ENCODE measurements at regions not wholly inside any gene's neighbourhood (a gene's known extent, or its start where the extent isn't known, plus 50 kb on each side); places are given as distances from the start of the nearest gene placed in this dataset.
"Not testable (repeated sequence)": the region's sequence is repeated elsewhere in the genome, so short reads cannot be mapped to it uniquely, and the experiment has no call there.

- no peak for DNase-seq (ENCODE audit: low read depth)
Measured at GRCh38 chr3:82509106-82509842, 747.8 kb upstream of the GBE1 start.

DNA sequence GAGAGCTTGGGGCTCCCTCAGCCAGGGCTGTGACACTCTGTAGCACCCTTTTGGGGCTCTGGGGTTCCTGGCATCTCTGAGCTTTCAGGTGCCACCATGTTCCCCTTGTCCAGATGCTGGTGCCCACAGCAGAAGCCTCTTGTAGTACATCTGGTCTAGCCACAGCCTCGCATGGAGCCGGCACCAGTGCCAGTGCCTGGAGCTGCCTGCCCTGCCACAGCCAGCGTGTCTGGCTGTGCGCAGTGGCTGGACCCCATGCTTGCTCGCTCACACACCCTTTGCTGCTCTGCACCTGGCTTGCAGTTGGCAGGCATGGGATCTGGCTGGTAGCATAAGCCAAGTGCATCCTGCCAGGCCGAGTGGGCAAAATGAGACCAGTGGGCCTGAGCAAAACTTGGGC, 744.8 kb upstream of the GBE1 start:
- no peak for DNase-seq (ENCODE audit: low read depth)

- DNase-seq (ENCODE audit: low read depth): no peak
Measured at GRCh38 chr3:82505079-82505756, 743.8 kb upstream of the GBE1 start.

- no peak for DNase-seq (ENCODE audit: low read depth)
Measured at GRCh38 chr3:82498186-82498585, 736.7 kb upstream of the GBE1 start.

- DNase-seq (ENCODE audit: low read depth): no peak
Measured at GRCh38 chr3:82496890-82497560, 735.6 kb upstream of the GBE1 start.

DNA sequence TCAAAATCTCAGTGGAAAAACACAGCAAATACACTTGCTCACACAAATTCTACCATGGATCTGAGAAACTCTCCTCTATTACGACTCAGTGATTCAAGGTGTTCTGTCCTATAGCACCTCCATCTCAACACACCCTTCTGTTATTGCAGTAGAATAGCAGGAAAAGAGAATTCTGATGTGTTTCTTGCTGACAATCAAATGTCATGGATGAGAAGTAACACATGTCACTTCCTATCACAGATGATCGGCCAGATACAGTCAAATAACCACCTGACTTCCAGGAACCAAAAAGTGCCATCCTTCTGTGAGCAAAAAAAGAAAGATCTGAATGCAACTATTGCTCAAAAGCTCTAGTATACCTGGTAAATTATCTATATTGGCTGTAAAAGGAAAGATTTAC, 734.2 kb upstream of the GBE1 start:
- no peak for DNase-seq (ENCODE audit: low read depth)

GRCh38 chr3:82494977-82495489, 733.6 kb upstream of the GBE1 start:
- no peak for DNase-seq (ENCODE audit: low read depth)

DNA sequence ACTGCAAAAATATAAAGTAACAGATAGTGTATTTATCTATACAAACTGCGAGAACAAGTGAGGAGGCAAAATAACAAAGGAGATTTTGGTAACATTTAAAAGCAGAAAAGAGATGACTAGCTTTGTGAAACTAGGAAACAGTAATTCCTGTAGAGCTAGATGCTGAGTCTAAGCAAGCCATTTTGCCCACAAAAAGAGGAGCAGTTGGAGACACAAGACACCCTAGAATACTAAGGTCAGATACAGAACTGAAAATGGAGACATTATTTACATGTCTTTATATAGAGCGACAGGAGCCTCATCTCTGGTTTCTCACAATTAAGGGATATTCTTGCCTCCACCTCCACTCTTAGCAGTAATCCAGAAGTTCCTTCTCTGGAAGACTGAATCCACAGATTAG, 732.4 kb upstream of the GBE1 start:
- DNase-seq (ENCODE audit: low read depth): no peak

- no peak for DNase-seq (ENCODE audit: low read depth)
Measured at GRCh38 chr3:82475306-82475705, 713.9 kb upstream of the GBE1 start.

GRCh38 chr3:82474711-82475110, 713.3 kb upstream of the GBE1 start:
- no peak for DNase-seq (ENCODE audit: low read depth)

DNA sequence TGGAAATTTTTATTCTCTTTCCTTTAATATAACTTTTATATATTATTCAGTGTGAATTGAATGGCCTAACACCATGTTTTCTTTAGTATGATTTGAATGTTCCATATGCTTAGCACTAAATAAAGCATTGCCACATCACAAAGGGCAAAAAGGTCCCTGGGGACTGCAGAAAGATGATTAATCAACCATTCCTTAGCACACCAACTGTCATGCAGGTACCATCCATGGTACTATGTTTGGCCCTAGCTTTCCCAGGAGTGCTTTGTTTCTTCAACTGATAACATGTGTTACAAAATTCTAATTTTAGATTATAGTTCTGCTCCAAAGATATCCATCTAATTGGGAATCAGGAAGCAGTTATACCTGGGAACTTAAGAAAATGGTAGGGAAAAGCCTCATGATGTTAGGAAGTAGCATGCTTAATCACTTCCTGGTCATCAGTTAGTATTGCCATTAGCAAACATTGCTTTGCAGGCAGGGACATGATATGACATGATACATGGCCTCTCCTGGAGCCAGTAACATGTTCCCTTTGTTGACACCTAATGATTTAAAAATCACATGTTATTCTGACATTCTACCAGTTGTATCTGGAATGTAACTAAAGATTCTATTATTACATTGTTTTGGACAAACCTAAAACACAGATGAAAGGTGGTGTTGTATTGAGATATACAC, 712.6 kb upstream of the GBE1 start:
- no peak for DNase-seq (ENCODE audit: low read depth)

- no peak for DNase-seq (ENCODE audit: low read depth)
Measured at GRCh38 chr3:82467051-82467450, 705.6 kb upstream of the GBE1 start.

- no peak for DNase-seq (ENCODE audit: low read depth)
Measured at GRCh38 chr3:82462977-82463376, 701.5 kb upstream of the GBE1 start.

GRCh38 chr3:82461049-82461889, 699.8 kb upstream of the GBE1 start:
- DNase-seq (ENCODE audit: low read depth): no peak

GRCh38 chr3:82448320-82448719, 686.9 kb upstream of the GBE1 start:
- DNase-seq (ENCODE audit: low read depth): no peak

DNA sequence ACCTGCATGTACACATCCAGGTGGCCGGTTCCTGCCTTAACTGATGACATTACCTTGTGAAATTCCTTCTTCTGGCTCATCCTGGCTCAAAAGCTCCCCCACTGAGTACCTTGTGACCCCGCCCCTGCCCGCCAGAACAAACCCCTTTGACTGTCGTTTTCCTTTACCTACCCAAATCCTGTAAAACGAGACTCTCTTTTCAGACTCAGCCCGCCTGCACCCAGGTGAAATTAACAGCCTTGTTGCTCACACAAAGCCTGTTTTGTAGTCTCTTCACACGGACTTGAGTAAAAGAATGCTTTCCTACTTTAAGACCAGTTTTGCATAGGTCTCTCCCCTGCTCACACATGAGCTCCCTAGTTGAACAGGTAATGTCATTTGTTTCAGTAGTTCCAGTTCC, 667.4 kb upstream of the GBE1 start:
- not testable (repeated sequence) for DNase-seq (ENCODE audit: low read depth)

- no peak for DNase-seq (ENCODE audit: low read depth)
Measured at GRCh38 chr3:82424031-82424339, 662.5 kb upstream of the GBE1 start.

- no peak for DNase-seq (ENCODE audit: low read depth)
Measured at GRCh38 chr3:82423268-82424030, 662.0 kb upstream of the GBE1 start.

DNA sequence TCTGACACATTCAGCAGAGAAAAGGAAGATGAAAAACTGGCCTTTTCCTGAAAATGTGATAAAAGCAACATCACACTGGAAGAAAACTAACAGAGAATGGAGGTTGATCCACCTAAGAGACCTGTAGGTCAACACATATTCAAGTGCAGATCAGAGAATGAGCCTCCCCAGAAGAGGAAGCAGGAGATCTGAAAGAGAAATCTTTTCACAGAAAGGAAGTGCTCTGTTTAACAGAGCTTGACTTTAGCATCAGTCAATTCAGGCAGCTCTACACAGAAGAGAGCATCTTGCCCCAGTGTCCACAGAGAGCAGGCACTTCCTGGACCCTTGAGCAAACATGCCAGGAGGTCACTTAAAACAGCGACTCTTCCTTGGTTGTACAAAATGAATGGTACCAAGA, 655.4 kb upstream of the GBE1 start:
- DNase-seq (ENCODE audit: low read depth): no peak

DNA sequence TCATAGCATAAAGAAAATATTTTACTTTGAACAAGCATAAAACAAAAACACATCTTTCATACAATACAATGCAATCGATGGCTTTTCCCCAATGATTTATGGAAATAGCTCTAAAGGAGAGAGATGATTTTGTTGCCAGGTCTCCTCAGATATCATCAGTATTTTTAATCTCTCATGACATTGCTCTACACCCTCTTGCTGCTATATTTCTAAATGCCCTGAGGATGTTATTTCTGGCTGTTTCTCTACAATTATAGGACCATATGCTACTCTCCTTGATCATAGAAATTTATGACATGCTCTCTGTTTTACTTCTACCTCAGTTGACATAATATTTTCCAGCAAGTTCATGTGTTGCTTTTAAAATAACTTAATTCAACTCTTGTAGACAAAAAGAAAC, 654.9 kb upstream of the GBE1 start:
- DNase-seq (ENCODE audit: low read depth): no peak

DNA sequence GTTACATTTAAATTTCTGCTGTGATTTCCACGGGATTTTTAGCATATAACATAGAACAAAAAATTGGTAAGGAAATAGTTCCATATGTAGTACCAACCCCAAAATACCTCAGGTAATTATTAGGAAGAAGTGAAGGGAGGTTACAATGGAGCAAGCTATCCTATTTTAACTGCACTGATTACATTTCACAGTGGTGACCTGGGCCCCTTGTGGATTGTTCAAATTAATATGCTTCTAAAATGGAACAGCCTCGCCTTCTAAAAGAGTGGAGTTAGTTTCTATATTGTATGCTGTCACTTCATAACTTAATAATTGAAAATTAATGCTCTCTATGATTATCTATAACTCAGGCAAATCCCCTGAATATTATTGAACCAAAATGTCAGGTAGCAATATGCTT, 651.7 kb upstream of the GBE1 start:
- DNase-seq (ENCODE audit: low read depth): no peak
